Suprapubic skin (tissue), 4 donors: ENCODE measurements at regions not wholly inside any gene's neighbourhood (a gene's known extent, or its start where the extent isn't known, plus 50 kb on each side); places are given as distances from the start of the nearest gene placed in this dataset.
A peak's percentile ranks its signal among the peaks of the same experiment; 100 is the strongest.

Experiments used
- DNase-seq, 2 donors: peaks; one replicate each; pipeline ENCODE4 v3.0.0-alpha.2; 2019; ENCODE audit warnings: low spot score in 2 of 2
- H3K27ac ChIP-seq: fragments of 200-600 bp; sonication (generic); one replicate; pipeline ENCODE4 v1.5.1; 2019
- H3K27me3 ChIP-seq: fragments of 200-600 bp; sonication (generic); one replicate; pipeline ENCODE4 v1.5.1; 2019
- H3K36me3 ChIP-seq: fragments of 200-600 bp; sonication (generic); one replicate; pipeline ENCODE4 v1.5.1; 2019
- H3K4me1 ChIP-seq: fragments of 200-600 bp; sonication (generic); one replicate; pipeline ENCODE4 v1.5.1; 2019
- H3K4me3 ChIP-seq: fragments of 200-600 bp; sonication (generic); one replicate; pipeline ENCODE4 v1.5.1; 2019; ENCODE audit warnings: mild to moderate bottlenecking
- H3K9me3 ChIP-seq: fragments of 200-600 bp; sonication (generic); one replicate; pipeline ENCODE4 v1.5.1; 2019
- CTCF ChIP-seq, 2 donors: fragments of 200-600 bp in 1 of 2; fragments of 450-650 bp in 1 of 2; sonication (generic) in 1 of 2; IDR thresholded peaks; one replicate each; pipeline ENCODE4 v1.5.1; 2016 to 2019; ENCODE audit warnings: antibody characterized with exemption in 2 of 2, mild to moderate bottlenecking in 1 of 2, moderate library complexity in 1 of 2
- EP300 ChIP-seq: sonication (generic); formaldehyde crosslinking; IDR thresholded peaks from one replicate; pipeline ENCODE4 v1.6.1; 2017; ENCODE audit warnings: antibody characterized with exemption
- POLR2A ChIP-seq, 2 donors: fragments of 450-650 bp; IDR thresholded peaks; one replicate each; pipeline ENCODE4 v1.6.1; 2017; ENCODE audit warnings: antibody characterized with exemption in 2 of 2, mild to moderate bottlenecking in 2 of 2, moderate library complexity in 2 of 2
- POLR2AphosphoS5 ChIP-seq, 3 donors: sonication (generic); formaldehyde crosslinking; IDR thresholded peaks; one replicate each; pipeline ENCODE4 v1.6.1; 2017; ENCODE audit warnings: antibody characterized with exemption in 3 of 3
- WGBS: methylation state at CpG from one replicate; pipeline ENCODE4 v1.1.5; 2018; 5-methylcytosine and 5-hydroxymethylcytosine counted together

- peaks cover 13% of the 10 kb centered on the region for H3K4me1 ChIP-seq
- H3K27ac ChIP-seq: no peak overlapping the region
- no peaks in the 10 kb centered on the region for H3K27me3 ChIP-seq
- H3K9me3 ChIP-seq: no peaks in the 10 kb centered on the region
- TF ChIP-seq POLR2AphosphoS5 (IDR thresholded peaks at IDR 0.05) (no peak), EP300 (no peak), CTCF (IDR thresholded peaks at IDR 0.05) (no peak), POLR2A (IDR thresholded peaks at IDR 0.05) (no peak)
- WGBS: 29% methylated on average over 4 of the region's 4 CpGs
- H3K4me3 ChIP-seq: no peak overlapping the region
- no peaks in the 10 kb centered on the region for H3K36me3 ChIP-seq
- DNase-seq: peak in 1 of 2 donors; percentile 73
Measured at GRCh38 chr11:33942954-33943353, 51.1 kb upstream of the LMO2 start.

GRCh38 chr11:33941637-33942160 lies 49.8 kb upstream of the LMO2 start:
- peaks cover 24% of the 10 kb centered on the region for H3K4me1 ChIP-seq
- H3K9me3 ChIP-seq: no peaks in the 10 kb centered on the region
- DNase-seq: no peak
- H3K36me3 ChIP-seq: no peaks in the 10 kb centered on the region
- 42% methylated on average over 4 of the region's 7 CpGs for WGBS
- H3K27me3 ChIP-seq: no peaks in the 10 kb centered on the region
- TF ChIP-seq POLR2A (IDR thresholded peaks at IDR 0.05) (no peak), EP300 (no peak), POLR2AphosphoS5 (IDR thresholded peaks at IDR 0.05) (no peak), CTCF (IDR thresholded peaks at IDR 0.05) (no peak)
- no peak overlapping the region for H3K4me3 ChIP-seq
- H3K27ac ChIP-seq: no peak overlapping the region
